Smooth muscle cell of the brain vasculature (primary cell): ENCODE measurements at regions not wholly inside any gene's neighbourhood (a gene's known extent, or its start where the extent isn't known, plus 50 kb on each side); places are given as distances from the start of the nearest gene placed in this dataset.

Experiments
- DNase-seq: peaks from one replicate; pipeline ENCODE4 v3.0.0-alpha.2; 2012; ENCODE audit warnings: low read depth, low spot score

DNA sequence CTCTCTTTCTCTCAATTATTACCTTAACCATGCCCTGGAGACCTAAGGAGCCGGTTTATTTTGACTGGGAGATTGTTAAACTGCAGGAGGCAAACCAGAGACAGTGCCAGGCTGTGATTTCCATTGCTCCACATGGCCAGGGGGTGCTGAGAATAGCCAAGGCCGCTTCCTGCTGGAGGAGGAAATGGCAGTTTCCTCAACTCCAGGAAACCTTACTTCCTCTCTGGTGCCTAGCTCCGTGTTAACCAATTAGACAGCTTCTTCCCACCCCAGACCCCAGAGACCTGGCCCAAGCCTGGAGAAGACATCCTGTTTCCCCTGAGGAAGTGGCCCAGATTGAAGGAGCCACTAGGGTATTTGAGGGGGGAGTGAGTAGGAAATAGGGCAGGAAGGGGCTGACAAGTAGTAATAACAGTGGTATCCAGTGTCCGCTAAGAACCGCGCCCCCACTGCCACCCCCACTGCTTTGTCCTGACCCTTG lies 161.2 kb downstream of the PLPP3 start:
- DNase-seq, result no peak

DNA sequence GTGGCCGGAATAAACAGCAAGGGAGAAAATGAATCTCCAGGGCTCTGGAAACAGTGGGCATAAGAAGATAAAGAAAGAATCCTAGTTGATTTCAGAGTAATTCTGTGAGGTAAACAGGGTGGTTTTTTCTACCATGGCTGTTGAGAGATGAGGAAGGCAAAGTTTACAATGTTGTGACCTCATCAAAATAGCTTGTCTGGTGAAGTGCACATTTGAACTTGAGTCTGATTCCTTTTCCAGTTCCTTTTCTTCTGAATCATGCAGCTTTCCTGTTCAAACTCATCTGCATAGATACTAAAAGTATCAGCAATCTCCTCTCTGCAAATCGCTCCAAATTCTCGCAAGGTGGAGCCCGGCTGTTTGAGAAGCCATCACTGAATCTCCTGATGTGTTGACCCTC lies 161.7 kb downstream of the PLPP3 start:
- no peak for DNase-seq

DNA sequence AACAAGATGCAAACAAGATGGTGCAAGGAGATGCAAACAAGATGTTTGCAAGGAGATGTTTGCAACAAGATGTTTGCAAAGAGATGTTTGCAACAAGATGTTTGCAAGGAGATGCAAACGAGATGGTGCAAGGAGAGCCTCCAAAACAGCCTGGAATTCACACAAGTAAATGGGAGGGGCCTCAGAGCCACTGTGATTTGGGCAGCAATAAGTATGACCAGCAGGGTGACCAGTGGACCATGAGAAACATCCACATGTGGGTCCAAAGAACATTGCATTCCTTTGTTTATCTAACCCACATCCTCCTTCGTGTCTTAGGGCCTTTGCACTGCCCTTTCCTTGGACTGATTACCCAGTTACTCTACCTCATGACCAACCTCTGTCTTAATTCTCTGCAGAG lies 162.9 kb downstream of the PLPP3 start:
- DNase-seq, result no peak

GRCh38 chr1:56415720-56416119 lies 163.6 kb downstream of the PLPP3 start:
- DNase-seq, result no peak

DNA sequence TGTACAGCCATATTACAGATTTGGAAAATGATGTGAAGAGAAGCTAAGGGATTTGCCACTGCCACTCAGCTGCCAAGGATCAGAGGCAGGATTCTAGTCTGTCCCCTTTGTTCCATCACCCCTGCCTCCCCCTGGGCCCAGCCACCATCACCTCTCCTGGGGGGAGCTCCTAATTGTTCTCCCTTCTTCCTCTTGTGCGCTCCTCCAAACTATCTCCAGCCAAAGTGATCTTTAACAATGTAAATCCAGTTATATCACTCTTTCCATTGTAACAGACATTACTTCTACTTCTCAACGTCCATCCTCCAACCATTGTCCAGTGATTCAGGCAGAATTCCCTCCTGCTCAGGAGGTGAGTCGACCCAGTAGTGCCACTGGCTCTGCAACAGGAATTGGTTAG lies 164.1 kb downstream of the PLPP3 start:
- no peak for DNase-seq

GRCh38 chr1:56414728-56415224 lies 164.6 kb downstream of the PLPP3 start:
- DNase-seq, result no peak

- DNase-seq, result no peak
Measured at GRCh38 chr1:56413671-56414199, 165.6 kb downstream of the PLPP3 start.

GRCh38 chr1:56411484-56412180 lies 167.7 kb downstream of the PLPP3 start:
- DNase-seq, result no peak

GRCh38 chr1:56411021-56411420 lies 168.3 kb downstream of the PLPP3 start:
- no peak for DNase-seq

DNA sequence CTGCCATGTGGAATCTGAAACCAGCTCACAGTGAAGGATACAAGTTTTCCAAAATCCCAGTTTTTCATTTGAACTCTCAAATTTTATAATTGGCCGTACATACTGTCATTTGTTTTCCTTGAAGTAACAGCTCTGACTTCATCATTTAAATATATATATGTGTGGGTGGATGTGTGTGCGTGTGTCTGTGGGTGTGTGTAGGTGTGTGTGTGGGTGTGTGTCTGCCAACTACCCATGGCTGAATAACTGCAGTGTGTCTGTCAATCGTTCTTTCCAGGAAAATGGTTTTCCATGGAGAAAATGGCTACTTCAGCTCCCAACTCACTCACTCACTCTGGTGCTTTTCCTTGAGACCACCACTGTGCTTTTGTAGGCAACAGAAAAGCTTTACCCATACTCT lies 169.0 kb downstream of the PLPP3 start:
- DNase-seq, result no peak

GRCh38 chr1:56409112-56409691 lies 170.2 kb downstream of the PLPP3 start:
- no peak for DNase-seq

DNA sequence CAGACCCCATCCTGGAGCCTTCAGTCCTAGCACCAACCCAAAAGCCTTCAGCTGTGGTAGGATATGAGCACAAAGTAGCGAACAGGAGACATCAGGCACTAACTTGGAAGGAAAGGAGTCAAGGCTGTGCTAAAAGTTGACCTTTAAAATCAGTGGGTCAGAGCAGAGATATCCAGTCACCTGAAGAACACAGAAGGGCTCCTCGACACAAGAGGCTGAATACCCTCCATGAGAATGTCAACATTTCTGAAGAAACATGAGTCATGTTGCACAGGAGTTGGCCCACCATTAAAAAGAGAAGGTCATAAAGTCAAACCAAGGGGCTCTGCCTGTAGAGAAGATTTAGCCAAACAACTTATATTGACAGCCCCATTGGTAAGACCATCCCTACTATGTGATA lies 172.5 kb downstream of the PLPP3 start:
- DNase-seq, result no peak

DNA sequence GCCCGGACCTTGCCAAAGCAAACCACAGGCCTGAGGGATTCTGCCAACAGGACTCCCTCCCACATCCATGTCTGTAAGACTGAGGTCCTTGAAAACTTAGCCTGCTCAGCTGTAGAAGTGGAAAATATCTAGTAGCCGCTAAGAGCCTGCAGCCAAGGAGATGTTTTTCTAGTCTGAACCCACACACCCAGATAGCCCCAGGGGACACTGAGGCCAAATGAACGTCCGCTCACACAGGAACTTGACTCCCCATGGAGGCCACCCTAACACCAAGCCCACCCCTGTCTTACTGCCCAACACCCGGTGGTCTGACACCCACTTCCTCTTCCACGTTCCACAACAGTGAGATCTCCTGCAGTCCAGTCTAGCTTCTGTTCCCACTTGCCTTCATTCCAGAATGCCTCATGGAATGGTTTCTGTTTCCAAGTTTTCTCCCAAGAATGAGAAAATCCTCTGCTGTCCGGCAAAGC lies 174.8 kb downstream of the PLPP3 start:
- peak; percentile 4 for DNase-seq

DNA sequence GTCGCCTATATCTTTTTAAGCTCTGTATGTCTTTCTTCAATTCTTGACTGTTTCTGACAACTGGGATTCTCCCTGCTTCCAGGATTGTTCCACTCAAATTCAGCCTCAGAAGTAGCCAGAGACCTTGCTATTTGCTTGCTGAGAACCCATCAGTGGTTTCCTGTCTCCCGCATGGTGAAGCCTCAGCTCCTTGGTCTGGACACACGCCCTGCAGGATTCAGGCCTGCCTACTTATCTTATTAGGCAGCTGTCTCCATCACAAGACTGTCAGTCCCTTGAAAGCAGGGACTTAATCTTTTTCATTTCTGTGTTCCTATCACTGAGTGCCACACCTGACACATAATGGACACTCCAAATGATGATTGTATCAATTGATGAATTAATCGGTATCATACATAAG lies 175.3 kb downstream of the PLPP3 start:
- no peak for DNase-seq

DNA sequence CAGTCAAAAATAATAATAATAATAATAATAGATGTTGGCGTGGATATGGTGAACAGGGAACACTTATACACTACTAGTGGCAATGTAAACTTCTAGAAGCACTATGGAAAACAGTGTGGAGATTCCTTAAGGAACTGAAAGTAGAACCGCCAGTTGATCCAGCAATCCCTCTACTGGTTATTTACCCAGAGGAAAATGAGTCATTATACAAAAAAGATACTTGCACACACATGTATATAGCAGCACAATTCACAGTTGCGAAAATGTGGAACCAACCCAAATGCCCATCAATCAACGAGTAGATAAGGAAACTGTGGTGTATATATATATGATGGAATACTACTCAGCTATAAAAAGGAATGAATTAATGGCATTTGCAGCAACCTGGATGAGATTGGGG lies 176.0 kb downstream of the PLPP3 start:
- no peak for DNase-seq

GRCh38 chr1:56401191-56401590 lies 178.2 kb downstream of the PLPP3 start:
- no peak for DNase-seq

DNA sequence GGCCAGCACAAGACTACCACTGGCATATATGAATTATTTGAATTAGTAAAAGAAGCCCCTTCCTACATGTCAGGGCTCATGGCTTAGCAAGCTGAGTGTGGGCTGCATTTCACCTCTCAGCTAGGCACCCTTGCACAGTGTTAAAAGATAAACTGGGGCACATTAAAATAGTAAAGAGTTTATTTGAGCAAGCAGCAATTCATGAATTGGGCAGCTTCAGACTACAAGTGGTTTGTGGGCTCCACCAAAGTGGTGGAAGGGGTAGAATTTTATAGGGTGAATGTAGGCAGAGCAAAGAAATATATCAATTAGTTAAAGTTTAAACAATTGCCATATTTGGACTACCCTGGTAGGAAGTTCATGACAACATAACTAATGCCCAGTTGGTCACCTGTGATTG lies 178.8 kb downstream of the PLPP3 start:
- DNase-seq, result no peak

DNA sequence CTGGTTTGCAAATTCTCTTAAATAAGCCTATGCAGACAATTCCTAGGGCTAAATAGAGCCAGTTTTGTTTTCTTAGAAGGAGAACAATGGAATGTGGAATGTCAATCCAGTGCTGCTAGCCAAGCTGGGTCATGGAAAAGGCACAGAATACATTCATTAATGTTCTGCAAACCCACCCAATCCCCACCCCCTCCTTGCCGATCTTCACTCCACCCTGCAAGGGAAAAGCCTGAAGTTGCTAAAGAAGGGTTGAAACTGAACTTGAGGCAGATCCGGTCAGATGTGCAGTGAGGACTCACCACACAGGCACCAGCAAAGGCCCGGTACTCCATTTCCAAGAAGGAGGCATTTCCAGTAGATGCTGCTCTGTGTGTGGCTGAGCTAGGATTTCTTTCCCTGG lies 179.6 kb downstream of the PLPP3 start:
- no peak for DNase-seq

GRCh38 chr1:56399326-56399725 lies 180.0 kb downstream of the PLPP3 start:
- no peak for DNase-seq

DNA sequence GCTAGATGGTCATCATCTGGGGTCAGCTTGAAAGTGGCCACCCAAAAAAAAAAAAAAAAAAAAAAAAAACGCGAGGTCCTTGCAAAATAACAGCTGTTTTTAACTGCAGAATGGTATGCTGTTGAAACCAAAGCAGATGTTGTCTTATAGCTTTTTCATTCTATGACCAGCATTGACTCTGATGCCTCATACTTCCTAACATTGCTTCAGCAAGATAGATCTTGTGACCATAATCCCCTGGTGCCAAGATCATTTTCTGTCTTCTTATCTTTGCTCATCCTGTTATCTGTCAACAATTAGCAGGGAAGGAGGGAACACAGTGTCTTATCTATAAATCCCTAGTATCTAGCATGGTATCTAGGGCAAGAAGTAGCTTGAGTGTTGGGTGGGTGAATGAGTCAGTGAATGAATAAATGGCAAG lies 181.5 kb downstream of the PLPP3 start:
- no peak for DNase-seq

- DNase-seq, result no peak
Measured at GRCh38 chr1:56397409-56397808, 182.0 kb downstream of the PLPP3 start.

DNA sequence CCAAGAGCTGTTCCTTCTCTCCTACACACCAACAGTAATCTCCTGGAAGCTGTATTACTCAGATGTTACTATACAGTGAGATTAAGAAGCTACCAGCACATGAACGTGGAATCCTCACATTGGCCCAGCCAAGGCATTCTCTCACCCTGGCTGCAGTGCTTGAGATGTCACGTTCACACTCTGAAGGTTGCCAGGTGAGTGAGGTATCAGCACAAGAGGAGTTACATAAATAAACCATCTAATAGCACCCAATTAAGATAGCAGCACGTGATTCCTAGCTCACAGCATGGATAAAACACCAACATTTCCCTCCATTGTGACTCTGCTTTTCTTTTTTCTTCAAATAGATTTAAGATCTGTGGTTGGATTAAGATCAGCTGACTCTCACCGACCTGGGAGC lies 182.8 kb downstream of the PLPP3 start:
- DNase-seq, result no peak

DNA sequence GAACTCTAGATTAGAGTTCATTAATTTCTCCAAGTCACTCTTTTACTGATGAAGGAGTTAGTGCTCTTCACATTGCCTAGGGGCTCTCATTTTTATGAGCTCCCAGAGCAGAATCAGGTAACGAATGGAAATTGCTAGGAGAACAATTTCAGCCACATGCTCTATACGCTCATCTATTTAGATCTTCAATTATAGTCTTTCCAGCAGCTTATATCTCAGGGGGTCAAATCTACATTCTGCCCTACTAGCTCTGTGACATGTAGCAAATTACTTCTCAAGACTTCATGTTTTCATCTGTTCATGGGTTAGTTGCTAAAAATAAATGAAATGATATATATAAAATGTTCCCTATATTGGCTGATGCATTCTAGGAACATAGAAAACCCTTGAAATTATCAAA lies 183.6 kb downstream of the PLPP3 start:
- DNase-seq, result no peak
